ENCODE measurements at regions not wholly inside any gene's neighbourhood (a gene's known extent, or its start where the extent isn't known, plus 50 kb on each side); places are given as distances from the start of the nearest gene placed in this dataset.

DNA sequence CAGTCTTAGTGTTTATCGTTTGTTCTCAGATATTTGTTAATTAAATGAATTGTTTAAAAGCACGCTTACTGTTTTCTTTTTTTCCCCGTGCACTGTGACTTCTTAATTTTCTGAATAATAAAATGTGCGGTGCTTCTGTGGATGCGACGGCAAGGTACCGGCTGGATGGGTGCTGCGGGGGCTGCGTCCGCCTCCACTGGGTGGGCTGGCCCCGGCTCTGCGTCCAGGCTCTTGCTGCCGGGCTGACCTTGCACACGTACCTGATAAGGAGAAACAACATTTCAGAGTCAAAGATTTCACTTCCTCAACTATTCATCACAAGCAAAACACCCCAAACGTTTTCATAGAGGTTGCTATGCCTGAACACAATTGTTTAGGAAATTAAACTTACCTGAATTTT, 404.0 kb upstream of the IRX1 start:
- TF ChIP-seq, protein P1, sequence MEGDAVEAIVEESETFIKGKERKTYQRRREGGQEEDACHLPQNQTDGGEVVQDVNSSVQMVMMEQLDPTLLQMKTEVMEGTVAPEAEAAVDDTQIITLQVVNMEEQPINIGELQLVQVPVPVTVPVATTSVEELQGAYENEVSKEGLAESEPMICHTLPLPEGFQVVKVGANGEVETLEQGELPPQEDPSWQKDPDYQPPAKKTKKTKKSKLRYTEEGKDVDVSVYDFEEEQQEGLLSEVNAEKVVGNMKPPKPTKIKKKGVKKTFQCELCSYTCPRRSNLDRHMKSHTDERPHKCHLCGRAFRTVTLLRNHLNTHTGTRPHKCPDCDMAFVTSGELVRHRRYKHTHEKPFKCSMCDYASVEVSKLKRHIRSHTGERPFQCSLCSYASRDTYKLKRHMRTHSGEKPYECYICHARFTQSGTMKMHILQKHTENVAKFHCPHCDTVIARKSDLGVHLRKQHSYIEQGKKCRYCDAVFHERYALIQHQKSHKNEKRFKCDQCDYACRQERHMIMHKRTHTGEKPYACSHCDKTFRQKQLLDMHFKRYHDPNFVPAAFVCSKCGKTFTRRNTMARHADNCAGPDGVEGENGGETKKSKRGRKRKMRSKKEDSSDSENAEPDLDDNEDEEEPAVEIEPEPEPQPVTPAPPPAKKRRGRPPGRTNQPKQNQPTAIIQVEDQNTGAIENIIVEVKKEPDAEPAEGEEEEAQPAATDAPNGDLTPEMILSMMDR (IDR thresholded peaks at IDR 0.05) = no peak
- TF ChIP-seq RCOR1 (IDR thresholded peaks at IDR 0.05; ENCODE audit: low read depth, low read length) = no peak
- TF ChIP-seq RAD21 (conservative IDR thresholded peaks at IDR 0.05 in 1 of 2, IDR thresholded peaks at IDR 0.05 in 1 of 2) = no peak
- no peak for TF ChIP-seq EP300 (IDR thresholded peaks at IDR 0.05)
- TF ChIP-seq TP53 (CRISPR knock-in tag; IDR thresholded peaks at IDR 0.05) = no peak
- TF ChIP-seq, protein P2, sequence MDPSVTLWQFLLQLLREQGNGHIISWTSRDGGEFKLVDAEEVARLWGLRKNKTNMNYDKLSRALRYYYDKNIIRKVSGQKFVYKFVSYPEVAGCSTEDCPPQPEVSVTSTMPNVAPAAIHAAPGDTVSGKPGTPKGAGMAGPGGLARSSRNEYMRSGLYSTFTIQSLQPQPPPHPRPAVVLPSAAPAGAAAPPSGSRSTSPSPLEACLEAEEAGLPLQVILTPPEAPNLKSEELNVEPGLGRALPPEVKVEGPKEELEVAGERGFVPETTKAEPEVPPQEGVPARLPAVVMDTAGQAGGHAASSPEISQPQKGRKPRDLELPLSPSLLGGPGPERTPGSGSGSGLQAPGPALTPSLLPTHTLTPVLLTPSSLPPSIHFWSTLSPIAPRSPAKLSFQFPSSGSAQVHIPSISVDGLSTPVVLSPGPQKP (IDR thresholded peaks at IDR 0.05; ENCODE audit: low read depth, low read length) = no peak

All from A549 (cell line).